WTC11 (cell line): ENCODE measurements at regions not wholly inside any gene's neighbourhood (a gene's known extent, or its start where the extent isn't known, plus 50 kb on each side); places are given as distances from the start of the nearest gene placed in this dataset.

Experiments
- CREB1 ChIP-seq: sonication (generic); formaldehyde crosslinking; IDR thresholded peaks from 2 replicates; pipeline ENCODE4 v1.8.0; 2023; ENCODE audit warnings: mild to moderate bottlenecking, missing genetic modification reagents
- JUN ChIP-seq: sonication (generic); formaldehyde crosslinking; IDR thresholded peaks from 2 replicates; pipeline ENCODE4 v1.8.0; 2023; ENCODE audit warnings: mild to moderate bottlenecking, missing genetic modification reagents
- SP1 ChIP-seq: sonication (generic); formaldehyde crosslinking; conservative IDR thresholded peaks from 2 replicates; pipeline ENCODE4 v1.8.1; 2022; ENCODE audit warnings: missing genetic modification reagents
- TF ChIP-seq, protein P1 (sequence below): fragments of 200-600 bp; IDR thresholded peaks from 2 replicates; pipeline ENCODE4 v1.8.0; 2022; ENCODE audit warnings: antibody characterized with exemption
- TF ChIP-seq, protein P2 (sequence below): sonication (generic); formaldehyde crosslinking; IDR thresholded peaks from 2 replicates; pipeline ENCODE4 v1.8.0; 2022; ENCODE audit warnings: mild to moderate bottlenecking, missing genetic modification reagents
- TF ChIP-seq, protein P3 (sequence below): sonication (generic); formaldehyde crosslinking; IDR thresholded peaks from 2 replicates; pipeline ENCODE4 v1.8.0; 2022; ENCODE audit warnings: mild to moderate bottlenecking, missing genetic modification reagents
- TF ChIP-seq, protein P4 (sequence below): sonication (generic); formaldehyde crosslinking; IDR thresholded peaks from 2 replicates; pipeline ENCODE4 v1.8.1; 2022; ENCODE audit warnings: mild to moderate bottlenecking, moderate library complexity, missing genetic modification reagents

DNA sequence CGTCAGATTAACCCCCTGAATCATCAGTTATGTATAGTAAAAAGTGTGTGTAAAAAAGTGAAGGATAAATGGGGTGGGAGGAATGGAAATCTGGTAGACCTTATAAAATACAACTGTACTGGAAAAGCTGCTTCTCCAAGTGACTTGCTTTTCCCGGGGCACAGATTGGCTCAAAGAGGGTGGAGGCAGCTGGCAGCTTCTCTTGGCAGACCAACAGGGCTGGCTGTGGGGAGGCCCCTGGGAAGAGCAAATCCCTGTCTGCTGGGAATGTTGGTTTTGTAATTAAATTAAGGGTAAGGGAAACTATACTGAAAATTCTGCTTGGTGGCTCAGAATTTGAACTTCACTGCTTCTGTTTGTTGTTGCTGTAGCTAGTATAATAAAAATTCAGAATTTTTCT is 154.2 kb upstream of the DLX2 start:
- TF ChIP-seq, protein P1, sequence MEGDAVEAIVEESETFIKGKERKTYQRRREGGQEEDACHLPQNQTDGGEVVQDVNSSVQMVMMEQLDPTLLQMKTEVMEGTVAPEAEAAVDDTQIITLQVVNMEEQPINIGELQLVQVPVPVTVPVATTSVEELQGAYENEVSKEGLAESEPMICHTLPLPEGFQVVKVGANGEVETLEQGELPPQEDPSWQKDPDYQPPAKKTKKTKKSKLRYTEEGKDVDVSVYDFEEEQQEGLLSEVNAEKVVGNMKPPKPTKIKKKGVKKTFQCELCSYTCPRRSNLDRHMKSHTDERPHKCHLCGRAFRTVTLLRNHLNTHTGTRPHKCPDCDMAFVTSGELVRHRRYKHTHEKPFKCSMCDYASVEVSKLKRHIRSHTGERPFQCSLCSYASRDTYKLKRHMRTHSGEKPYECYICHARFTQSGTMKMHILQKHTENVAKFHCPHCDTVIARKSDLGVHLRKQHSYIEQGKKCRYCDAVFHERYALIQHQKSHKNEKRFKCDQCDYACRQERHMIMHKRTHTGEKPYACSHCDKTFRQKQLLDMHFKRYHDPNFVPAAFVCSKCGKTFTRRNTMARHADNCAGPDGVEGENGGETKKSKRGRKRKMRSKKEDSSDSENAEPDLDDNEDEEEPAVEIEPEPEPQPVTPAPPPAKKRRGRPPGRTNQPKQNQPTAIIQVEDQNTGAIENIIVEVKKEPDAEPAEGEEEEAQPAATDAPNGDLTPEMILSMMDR, result no peak
- TF ChIP-seq, protein P2, sequence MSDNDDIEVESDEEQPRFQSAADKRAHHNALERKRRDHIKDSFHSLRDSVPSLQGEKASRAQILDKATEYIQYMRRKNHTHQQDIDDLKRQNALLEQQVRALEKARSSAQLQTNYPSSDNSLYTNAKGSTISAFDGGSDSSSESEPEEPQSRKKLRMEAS (CRISPR knock-in tag), result no peak
- TF ChIP-seq, protein P3, sequence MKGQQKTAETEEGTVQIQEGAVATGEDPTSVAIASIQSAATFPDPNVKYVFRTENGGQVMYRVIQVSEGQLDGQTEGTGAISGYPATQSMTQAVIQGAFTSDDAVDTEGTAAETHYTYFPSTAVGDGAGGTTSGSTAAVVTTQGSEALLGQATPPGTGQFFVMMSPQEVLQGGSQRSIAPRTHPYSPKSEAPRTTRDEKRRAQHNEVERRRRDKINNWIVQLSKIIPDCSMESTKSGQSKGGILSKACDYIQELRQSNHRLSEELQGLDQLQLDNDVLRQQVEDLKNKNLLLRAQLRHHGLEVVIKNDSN, result no peak
- TF ChIP-seq, protein P4, sequence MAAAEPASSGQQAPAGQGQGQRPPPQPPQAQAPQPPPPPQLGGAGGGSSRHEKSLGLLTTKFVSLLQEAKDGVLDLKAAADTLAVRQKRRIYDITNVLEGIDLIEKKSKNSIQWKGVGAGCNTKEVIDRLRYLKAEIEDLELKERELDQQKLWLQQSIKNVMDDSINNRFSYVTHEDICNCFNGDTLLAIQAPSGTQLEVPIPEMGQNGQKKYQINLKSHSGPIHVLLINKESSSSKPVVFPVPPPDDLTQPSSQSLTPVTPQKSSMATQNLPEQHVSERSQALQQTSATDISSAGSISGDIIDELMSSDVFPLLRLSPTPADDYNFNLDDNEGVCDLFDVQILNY, result no peak
- TF ChIP-seq JUN, result no peak
- no peak for TF ChIP-seq CREB1 (CRISPR knock-in tag)
- TF ChIP-seq SP1 (CRISPR knock-in tag), result no peak
